GM18907 (cell line): ENCODE measurements at regions not wholly inside any gene's neighbourhood (a gene's known extent, or its start where the extent isn't known, plus 50 kb on each side); places are given as distances from the start of the nearest gene placed in this dataset.
"Not testable (repeated sequence)": the region's sequence is repeated elsewhere in the genome, so short reads cannot be mapped to it uniquely, and the experiment has no call there.

Experiments used
- ATAC-seq: cut with Tn5 transposase; IDR thresholded peaks from one replicate; pipeline ENCODE4 v1.9.1; 2021; ENCODE audit warnings: mild to moderate bottlenecking, moderate library complexity; ENCODE audit not compliant: unreplicated experiment

DNA sequence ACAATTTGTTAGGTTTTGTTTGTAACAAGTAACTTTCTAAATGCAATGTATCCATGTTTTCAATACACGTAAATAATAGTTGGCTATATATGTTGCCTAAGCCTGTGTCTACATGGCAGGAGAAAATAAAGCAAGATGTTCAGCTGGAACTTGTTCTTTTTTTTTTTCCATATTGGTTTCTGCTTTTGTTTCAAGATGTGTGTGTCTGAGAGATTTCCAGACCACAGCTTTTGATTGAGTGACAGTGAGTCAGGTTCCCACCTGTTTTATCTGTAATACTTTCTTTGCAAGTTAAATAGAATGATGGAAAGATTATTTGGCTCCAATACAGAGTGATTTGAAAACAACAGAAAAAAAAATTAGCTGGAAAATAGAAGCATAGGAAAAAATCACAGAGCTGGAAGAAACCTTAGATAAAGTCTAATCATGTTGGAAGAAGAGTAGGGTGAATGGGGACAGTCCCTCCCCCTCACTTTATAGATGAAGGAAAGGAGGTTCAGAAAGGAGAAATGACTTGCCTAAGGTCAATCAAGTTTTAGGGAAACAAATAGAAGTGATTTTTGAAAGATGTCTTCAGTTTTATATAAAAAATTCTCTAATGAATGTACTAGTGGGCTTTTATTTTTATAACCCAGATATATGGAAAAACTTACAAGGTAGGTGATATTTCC, 150.9 kb upstream of the STMND1 start:
- ATAC-seq: no peak

DNA sequence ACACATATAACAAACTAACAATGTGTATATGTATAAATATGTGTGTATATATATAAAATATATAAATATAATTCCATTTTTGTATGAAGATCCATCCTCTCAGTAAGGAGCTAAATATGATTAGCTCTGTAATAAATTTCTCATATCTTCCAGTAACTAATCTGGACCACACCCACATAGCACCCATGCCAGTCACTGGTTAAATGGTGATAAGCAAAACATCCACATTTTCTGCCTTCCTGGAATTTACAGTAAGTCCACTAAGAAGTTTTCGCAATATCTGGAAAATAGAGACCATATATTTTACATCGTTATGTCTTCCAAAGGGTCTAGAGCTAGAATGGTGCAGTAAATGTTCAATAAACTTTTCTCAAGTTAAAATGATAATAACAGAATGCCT, 151.5 kb upstream of the STMND1 start:
- ATAC-seq: no peak

DNA sequence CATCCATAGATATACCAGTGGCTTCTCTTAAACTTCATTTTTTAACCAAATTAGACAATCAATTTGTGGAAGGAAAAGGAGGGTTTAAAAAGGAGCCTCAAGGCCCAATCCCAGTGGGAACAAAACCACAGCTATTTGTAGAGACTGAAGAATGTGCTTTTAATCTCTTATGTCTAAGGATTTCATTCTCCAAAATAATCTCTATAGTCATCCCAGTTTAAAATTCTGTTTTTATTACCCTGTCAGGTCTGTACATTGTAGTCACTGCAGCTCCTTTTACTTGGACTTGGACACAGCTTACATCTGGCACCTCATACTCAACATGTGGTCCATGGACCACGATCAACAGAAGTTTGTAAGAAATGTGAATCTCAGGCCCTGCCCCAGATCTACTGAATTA, 152.1 kb upstream of the STMND1 start:
- ATAC-seq: no peak

DNA sequence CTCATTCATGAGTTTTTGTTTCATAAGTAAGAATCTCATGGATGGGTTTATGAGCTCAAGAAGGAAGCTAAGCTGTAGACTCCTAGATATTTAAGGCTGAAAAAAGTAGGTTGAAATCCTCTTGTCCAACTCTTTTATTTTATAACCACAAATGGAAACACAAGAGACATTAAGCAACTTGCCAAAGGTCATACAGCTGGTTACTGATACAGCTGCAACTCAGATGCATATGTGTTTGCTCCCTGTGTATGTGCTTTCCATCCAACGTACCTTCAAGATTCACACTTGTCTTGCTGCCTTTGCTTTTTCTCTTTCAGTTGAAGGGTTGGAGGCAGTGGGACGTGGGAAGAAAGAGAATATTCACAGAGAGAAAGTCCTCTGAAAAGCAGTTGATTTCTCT, 153.5 kb upstream of the STMND1 start:
- ATAC-seq: no peak

DNA sequence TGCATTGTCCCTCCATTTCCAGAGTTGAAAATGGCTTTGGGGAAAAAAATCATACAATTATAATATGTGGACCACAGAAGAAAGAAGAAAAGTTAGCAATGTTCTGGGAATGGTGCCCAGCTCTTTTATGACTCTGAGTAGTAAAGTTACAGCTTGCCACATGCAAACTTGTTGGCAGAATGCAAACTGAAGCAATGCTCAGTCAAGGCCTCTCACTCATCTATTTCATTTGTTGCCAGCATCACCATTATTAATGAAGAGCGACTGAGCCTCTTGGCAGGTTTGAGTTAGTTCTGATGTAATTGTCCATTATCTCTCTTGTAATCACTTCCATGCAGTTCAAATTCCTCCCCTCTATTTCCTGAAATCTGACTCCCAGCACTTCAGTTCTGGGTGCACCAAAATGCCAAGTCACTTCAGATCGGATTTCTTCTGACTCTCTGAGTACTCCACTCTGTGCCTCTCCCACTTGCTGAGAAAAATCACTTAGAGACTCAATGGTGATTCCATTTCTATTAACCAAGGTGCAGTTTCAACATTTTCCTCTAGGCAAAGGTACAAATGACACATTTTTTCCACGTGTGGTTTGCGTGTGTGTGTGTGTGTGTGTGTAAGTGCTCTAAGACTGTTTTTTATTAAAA, 154.4 kb upstream of the STMND1 start:
- ATAC-seq: no peak

DNA sequence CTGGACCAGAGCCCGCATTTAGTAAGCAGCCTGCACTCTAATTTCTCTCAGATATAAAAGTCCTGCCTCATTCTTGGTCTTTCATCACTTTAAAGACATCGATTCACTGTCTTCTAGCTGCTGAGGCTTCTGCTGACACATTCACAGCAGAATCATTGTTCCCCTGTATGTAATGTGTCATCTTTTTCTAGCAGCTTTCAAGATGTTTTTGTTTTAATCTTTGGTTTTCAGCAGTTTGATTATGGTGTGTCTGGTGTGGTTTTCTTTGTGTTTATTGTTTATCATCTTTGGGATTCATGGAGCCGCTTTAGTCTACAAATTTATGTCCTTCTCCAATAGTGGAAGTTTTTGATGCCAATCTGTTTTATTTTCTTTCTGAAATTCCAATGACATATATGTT, 157.3 kb upstream of the STMND1 start:
- no peak for ATAC-seq

DNA sequence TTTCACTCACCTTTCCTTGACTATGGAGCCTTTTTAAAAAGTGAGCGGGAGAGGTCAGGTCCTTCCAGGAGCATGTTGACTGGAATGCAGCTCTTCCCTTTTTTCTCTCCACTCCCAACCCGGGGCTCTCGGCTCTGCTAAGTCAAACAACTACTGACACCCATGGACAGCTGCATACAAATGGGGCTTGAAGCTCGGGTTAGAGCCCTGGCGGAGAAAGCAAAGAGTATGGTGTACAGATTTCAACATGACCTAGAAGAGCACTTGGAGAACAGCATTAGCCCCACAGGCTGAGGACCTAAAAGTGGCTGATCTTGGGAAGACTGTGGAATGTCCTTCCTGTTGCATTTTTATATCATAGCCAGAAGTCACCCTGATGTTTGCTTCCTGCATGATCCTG, 162.0 kb upstream of the STMND1 start:
- ATAC-seq: no peak

DNA sequence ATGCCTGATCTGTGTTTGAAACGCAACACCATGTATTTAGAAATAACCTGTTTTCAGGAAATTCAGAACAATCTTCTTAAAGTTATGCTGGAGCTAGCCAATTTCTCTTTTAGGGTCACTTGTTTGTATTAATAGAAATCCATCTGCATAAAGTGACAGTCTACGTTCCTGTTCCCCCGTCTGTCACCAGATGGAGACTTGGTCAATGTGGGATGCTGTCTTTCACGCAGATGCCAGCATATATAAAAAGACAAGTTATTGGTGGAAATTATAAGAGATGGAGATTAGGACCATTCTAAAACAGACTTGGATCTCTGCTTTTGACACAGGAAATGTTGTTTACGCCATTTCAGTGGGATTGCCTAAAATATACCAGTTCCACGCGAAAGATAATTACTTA, 162.5 kb upstream of the STMND1 start:
- no peak for ATAC-seq

DNA sequence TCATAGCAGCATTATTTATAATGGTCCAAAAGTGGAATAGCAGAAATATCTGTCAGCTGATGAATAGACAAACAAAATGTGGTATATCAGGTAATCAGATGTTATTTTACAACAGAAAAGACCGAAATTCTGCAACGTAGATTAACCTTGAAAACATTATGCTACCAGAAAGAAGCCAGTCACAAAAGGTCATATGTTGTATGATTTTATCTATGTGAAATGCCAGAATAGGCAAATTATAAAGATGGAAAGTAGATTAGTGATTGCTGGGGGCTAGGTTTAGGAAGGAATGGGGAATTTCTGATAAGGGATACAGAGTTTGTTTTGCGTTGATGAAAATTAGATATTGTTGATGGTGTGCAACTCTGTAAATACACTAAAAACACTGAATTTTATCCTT, 165.0 kb upstream of the STMND1 start:
- ATAC-seq: no peak

DNA sequence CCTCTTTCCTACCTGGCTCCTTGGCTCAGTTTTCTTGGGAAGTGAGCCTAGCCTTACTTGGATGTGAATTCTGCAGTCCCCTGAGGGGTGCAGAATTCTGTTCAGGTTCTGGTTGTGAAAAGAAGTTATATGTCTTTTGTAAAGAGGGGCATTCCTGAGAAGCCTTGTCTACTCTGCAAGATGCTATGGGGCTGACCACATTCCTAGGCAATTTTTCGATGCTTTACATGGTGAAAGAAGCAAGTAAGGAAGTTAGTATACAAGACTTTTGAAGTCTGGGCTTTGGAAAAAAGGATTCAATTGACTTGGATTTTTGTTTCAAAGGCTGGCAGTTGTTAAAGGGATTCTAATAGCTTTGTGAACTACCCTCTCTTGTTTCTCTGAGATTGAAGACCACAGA, 167.9 kb upstream of the STMND1 start:
- no peak for ATAC-seq

DNA sequence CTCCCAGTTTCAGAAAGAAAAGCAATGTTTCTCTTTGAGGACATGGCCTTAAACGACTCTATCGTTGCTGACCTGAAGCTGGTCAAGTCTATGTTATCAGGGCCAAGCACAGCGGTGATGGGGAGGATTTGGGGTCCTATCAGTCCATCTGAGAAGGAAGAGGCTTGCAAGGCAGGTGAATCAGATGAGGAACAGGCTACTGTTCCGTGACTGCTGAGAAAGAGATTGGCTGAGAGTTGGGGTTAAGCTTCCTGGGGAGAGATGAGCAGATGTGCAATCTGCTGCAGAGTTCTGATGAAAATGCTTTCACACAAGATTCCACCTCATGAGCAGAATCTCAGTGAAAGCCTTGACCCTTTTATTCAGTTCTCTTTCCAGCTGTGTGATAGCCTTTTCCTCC, 168.3 kb upstream of the STMND1 start:
- no peak for ATAC-seq

DNA sequence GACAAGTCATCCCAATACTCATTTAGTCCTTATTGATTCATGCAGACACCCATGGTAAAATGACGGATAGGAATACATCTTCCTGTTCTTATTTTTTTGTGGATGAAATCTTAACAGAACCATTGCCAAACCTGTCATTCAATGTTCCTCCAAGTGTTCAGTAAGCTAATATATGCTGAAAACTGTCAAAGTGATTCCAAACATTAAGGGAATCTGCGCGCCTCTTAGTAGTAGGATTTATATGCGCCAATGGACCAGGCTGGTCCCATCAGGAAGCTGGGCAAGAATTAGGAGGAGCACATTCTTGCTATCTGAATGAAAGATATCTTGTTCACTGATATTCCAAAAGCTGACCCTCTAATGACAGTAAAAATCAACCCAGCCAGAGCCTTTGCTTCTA, 168.9 kb upstream of the STMND1 start:
- no peak for ATAC-seq

DNA sequence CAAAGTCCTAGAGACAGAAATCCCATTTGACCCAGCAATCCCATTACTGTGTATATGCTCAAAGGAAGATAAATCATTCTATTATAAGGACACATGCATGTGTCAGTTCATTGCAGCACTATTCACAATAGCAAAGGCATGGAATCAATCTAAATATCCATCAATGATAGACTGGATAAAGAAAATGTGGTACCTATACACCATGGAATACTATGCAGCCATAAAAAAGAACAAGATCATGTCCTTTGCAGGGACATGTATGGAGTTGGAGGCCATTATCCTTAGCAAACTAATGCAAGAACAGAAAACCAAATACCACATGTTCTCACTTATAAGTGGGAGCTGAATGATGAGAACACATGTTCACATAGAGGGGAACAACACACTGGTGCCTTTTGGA, 169.8 kb upstream of the ATXN1 start:
- ATAC-seq: not testable (repeated sequence)

DNA sequence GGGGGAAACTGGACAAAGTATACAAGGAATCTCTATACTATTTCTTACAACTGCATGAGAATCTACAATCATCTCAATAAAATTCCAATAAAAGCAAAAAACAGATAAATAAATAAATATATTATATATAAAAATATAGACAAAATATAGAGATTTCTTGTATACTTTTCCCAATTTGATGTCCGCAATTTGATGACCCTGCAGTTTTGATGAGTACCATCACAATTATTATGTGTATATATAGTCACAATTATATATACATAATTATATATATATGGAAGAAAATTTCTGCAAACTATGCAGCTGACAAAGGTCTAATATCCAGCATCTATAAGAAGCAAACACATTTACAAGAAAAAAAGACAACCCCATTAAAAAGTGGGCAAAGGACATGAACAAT, 169.2 kb upstream of the ATXN1 start:
- no peak for ATAC-seq

DNA sequence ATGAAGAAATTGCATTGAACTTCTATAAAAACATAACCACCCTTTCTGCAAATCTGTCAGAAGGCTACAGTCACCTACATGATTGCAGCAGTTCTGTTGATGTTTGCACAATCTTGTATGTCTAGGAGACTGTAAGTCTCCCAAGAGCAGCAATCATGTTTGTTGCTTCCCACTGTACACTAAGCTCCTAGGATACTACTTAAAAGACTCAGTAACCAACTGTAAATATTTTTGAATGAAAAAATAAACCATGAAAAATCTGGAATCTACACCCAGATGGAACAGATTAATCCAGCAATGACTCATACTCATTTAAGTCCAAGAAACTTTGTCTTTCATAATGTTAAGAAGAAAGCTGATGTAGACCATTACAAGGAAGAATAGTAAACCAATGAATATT, 168.5 kb upstream of the ATXN1 start:
- no peak for ATAC-seq

DNA sequence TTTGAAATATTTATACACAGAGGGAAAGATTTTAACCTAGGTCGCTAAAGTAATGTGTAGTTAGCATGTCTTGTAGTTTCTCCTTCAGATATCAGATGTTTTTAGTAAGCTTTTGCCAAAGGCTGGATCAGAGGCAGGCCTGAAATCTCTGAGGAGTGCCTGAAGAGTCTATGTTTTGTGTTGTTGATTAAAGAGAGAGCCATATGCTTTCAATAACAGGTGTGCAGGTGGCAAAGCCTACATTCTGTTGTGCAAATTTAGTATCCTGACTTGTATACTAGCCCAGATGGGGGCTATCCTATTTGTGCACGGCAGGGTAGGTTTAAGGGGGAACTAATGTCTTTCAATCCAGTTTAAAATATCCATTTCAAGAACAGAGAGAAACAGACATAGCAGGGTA, 167.1 kb upstream of the ATXN1 start:
- ATAC-seq: no peak

DNA sequence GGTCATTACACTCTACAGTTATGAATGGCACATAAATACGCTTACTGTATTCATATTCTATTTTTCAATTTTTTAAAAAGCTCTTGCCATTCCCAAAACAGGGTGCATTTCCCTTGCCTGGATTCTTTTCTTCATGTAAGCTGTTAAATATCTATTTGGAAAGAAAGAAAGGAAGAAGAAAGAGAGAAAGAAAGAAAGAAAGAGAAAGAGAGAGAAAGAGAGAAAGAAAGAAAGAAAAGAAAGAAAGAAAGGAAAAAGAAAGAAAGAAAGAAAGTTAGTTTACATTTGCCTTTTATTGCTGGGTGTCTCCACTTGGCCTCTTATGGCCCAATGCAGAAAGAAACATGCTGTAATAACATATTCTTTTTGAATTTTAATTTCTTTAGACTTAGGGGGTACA, 165.9 kb upstream of the ATXN1 start:
- ATAC-seq: no peak

DNA sequence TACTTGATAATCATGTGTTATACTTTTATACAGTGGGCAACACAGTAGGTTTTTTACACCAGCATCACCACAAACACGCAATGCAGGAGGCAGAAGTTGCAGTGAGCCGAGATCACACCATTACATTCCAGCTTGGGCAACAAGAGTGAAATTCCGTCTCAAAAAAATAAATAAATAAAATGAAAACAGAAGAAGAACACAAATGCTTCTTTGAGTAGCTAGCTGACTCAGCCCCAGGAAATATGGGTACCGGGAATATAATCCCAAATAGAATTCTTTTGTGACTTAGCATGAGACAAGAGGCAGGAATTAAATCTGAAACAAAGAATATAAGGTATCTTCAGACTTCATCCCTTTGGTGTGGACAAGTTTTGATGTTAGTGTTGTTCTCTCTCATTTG, 164.2 kb upstream of the ATXN1 start:
- no peak for ATAC-seq

DNA sequence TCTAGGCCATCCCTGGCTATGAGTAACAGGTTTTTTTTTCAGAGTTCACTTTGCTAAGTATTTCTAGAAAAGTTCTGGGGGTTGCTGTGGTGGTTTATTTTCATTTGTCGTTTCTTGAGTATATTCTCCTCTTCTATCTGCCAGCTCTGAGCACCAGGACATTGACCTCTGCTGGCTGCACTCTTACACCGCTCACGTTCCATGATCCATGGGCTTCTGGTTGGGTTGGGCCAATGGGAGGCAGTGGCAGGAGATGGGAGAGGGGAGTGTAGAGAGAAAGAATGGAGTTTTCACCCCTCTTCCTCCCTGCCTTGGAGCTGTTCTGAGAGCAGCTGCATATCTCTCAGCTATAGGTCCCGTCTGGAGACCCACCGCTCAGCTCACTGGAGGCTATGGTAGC, 161.0 kb upstream of the ATXN1 start:
- no peak for ATAC-seq

DNA sequence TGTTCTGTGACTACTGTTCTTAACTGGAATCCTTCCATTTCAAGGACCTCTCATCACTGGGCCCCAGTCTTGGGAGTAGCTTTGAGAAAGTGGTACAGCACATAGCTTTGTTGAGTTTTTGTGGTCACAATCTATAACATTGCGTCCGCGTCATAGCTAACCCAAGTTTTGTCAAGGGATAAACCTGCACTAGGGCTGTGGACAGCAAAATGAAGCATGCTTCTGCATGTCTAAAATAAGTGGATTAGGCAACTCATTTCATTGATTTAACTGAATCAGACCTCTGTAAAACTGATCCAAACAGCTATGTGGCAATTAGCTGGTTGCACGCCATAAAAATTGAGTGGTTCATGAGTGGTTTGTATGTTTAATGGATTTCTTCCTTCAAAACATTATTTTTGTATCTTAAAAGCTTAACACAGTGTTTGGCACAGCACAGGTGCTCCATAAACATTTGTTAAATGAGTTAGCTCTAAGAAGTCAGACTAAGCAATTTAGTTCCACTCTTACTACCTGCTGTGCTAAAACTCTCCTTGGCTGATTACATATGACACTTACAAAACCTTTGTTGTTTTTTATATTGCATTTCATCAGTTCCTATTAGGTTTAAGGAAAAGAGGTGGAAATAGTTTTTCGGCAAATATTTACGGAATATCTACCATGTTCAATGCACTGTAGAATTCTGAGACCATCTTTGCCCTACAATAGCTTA, 160.3 kb upstream of the ATXN1 start:
- ATAC-seq: no peak

DNA sequence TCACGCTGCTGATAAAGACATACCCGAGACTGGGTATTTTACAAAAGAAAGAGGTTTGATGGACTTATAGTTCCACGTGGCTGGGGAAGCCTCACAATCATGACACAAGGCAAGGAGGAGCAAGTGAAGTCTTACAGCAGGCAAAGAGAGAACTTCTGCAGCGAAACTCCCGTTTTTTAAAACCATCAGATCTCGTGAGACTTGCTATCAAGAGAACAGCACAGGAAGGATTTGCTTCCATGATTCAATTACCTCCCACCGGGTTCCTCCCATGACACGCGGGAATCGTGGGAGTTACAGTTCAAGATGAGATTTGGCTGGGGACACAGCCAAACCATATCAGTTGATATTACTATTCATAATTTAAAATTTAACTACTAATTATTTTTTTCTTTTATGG, 157.3 kb upstream of the ATXN1 start:
- no peak for ATAC-seq

DNA sequence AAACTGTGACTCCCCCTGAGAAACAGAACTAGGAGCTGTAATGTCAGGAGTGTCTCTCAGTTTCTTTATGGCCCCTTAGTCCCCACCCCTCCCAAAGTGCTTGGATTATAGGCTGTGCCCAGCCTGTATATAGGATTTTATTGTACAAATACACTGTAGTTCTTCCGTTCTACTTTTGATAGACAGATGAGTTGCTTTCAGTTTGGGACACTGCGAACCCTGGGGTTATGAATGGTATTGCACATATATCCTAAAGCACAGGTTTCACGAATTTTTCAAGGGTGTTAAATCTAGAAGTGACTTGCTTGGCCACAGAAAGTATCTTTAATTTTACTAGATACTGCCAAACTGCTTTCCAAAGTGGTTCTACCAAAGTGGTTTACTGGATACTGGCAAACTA, 152.9 kb upstream of the ATXN1 start:
- no peak for ATAC-seq

DNA sequence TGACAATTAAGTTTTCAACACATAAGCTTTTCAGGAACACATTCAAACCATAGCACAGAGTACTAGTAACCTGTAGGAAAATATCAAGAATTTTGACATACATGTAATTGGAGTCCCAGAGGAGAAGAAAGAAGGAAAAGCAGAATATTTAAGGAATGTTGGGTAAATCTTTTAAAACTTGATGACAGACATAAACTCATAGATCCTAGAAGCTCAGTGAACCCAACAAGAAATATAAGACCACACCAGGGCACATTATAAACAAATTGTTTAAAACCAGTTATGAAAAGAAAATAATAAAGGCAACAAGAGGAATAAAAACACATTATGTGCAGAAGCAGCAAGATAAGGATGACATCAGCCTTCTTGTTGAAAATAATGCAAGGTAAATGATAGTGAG, 151.5 kb upstream of the ATXN1 start:
- no peak for ATAC-seq
